ENCODE measurements at regions not wholly inside any gene's neighbourhood (a gene's known extent, or its start where the extent isn't known, plus 50 kb on each side); places are given as distances from the start of the nearest gene placed in this dataset.

- Histone ChIP-seq H3K4me3 (replicated peaks in 1 of 4; ENCODE audit: control extremely low read depth in 1 of 4, insufficient read depth in 1 of 4, low read depth in 3 of 4, low read length in 4 of 4) (no peak overlapping the region), H3K27ac (ENCODE audit: insufficient read depth, low read length) (no peak overlapping the region), H3K4me1 (ENCODE audit: control insufficient read depth, extremely low read depth, insufficient read depth, low read length) (no peaks in the 10 kb centered on the region), H3K4me2 (ENCODE audit: extremely low read depth, insufficient read depth, low read length) (no peak overlapping the region), H3K27me3 (ENCODE audit: control insufficient read depth, insufficient read depth, low read length) (no peaks in the 10 kb centered on the region), H3K9me3 (ENCODE audit: control insufficient read depth, insufficient read depth, low read depth, low read length) (no peaks in the 10 kb centered on the region), H3K36me3 (ENCODE audit: control insufficient read depth, insufficient read depth, low read length) (no peaks in the 10 kb centered on the region), H4K20me1 (ENCODE audit: control insufficient read depth, extremely low read depth, insufficient read depth, low read length) (no peaks in the 10 kb centered on the region), H2AFZ (ENCODE audit: low read length) (no peak overlapping the region), H3K79me2 (ENCODE audit: control insufficient read depth, insufficient read depth, low read length) (no peaks in the 10 kb centered on the region), H3K9ac (ENCODE audit: insufficient read depth, low read length) (no peak overlapping the region)
- DNase-seq (ENCODE audit: low read depth in 2 of 2) = no peak
- TF ChIP-seq CTCF (conservative IDR thresholded peaks at IDR 0.05 in 1 of 2, IDR thresholded peaks at IDR 0.05 in 1 of 2; ENCODE audit: low read depth in 1 of 2, low read length in 2 of 2) (no peak), EZH2 (IDR thresholded peaks at IDR 0.05; ENCODE audit: low read length, missing control alignments) (no peak)
Measured at GRCh38 chr6:159418997-159419396, 249.8 kb downstream of the FNDC1 start.

GRCh38 chr6:159416891-159417560, 247.8 kb downstream of the FNDC1 start:
- no peak for DNase-seq (ENCODE audit: low read depth in 2 of 2)

DNA sequence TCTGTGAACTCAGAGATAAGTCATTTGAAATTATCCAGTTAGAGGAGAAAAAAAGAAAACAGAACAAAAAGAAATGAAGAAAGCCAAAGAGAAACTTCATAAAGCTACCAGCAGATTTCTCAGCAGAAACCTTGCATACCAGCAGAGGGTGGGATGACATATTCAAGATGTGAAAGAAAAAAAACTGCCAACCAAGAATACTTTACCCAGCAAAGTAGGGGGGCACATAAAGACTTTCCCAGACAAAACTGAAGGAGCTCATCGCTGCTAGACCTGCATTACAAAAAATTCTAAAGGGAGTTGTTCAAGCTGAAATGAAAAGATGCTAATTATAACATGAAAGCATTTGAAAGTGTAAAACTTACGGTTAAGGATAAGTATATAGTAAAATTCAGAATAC, 246.3 kb downstream of the FNDC1 start:
- Histone ChIP-seq H3K4me1 (ENCODE audit: control insufficient read depth, extremely low read depth, insufficient read depth, low read length) (no peaks in the 10 kb centered on the region), H3K4me3 (replicated peaks in 1 of 4; ENCODE audit: control extremely low read depth in 1 of 4, insufficient read depth in 1 of 4, low read depth in 3 of 4, low read length in 4 of 4) (no peak overlapping the region), H3K27me3 (ENCODE audit: control insufficient read depth, insufficient read depth, low read length) (no peaks in the 10 kb centered on the region), H3K79me2 (ENCODE audit: control insufficient read depth, insufficient read depth, low read length) (no peaks in the 10 kb centered on the region), H3K9me3 (ENCODE audit: control insufficient read depth, insufficient read depth, low read depth, low read length) (no peaks in the 10 kb centered on the region), H2AFZ (ENCODE audit: low read length) (no peak overlapping the region), H3K9ac (ENCODE audit: insufficient read depth, low read length) (no peak overlapping the region), H3K27ac (ENCODE audit: insufficient read depth, low read length) (no peak overlapping the region), H4K20me1 (ENCODE audit: control insufficient read depth, extremely low read depth, insufficient read depth, low read length) (no peaks in the 10 kb centered on the region), H3K4me2 (ENCODE audit: extremely low read depth, insufficient read depth, low read length) (no peak overlapping the region), H3K36me3 (ENCODE audit: control insufficient read depth, insufficient read depth, low read length) (no peaks in the 10 kb centered on the region)
- TF ChIP-seq CTCF (conservative IDR thresholded peaks at IDR 0.05 in 1 of 2, IDR thresholded peaks at IDR 0.05 in 1 of 2; ENCODE audit: low read depth in 1 of 2, low read length in 2 of 2) (no peak), EZH2 (IDR thresholded peaks at IDR 0.05; ENCODE audit: low read length, missing control alignments) (no peak)
- DNase-seq (ENCODE audit: low read depth in 2 of 2) = no peak

More at GRCh38 chr6:159416891-159417560, 247.8 kb downstream of the FNDC1 start:
- TF ChIP-seq EZH2 (IDR thresholded peaks at IDR 0.05; ENCODE audit: low read length, missing control alignments) = no peak
- TF ChIP-seq CTCF (conservative IDR thresholded peaks at IDR 0.05 in 1 of 2, IDR thresholded peaks at IDR 0.05 in 1 of 2; ENCODE audit: low read depth in 1 of 2, low read length in 2 of 2) = no peak
- no peak overlapping the region for H2AFZ ChIP-seq (ENCODE audit: low read length)
- H4K20me1 ChIP-seq (ENCODE audit: control insufficient read depth, extremely low read depth, insufficient read depth, low read length) = no peaks in the 10 kb centered on the region
- H3K4me3 ChIP-seq (replicated peaks in 1 of 4; ENCODE audit: control extremely low read depth in 1 of 4, insufficient read depth in 1 of 4, low read depth in 3 of 4, low read length in 4 of 4) = no peak overlapping the region
- no peak overlapping the region for H3K9ac ChIP-seq (ENCODE audit: insufficient read depth, low read length)
- H3K27me3 ChIP-seq (ENCODE audit: control insufficient read depth, insufficient read depth, low read length) = no peaks in the 10 kb centered on the region
- no peaks in the 10 kb centered on the region for H3K36me3 ChIP-seq (ENCODE audit: control insufficient read depth, insufficient read depth, low read length)
- no peak overlapping the region for H3K4me2 ChIP-seq (ENCODE audit: extremely low read depth, insufficient read depth, low read length)
- H3K4me1 ChIP-seq (ENCODE audit: control insufficient read depth, extremely low read depth, insufficient read depth, low read length) = no peaks in the 10 kb centered on the region
- H3K79me2 ChIP-seq (ENCODE audit: control insufficient read depth, insufficient read depth, low read length) = no peaks in the 10 kb centered on the region
- H3K27ac ChIP-seq (ENCODE audit: insufficient read depth, low read length) = no peak overlapping the region
- H3K9me3 ChIP-seq (ENCODE audit: control insufficient read depth, insufficient read depth, low read depth, low read length) = no peaks in the 10 kb centered on the region
